Gastrocnemius medialis (tissue), 4 donors: ENCODE measurements at regions not wholly inside any gene's neighbourhood (a gene's known extent, or its start where the extent isn't known, plus 50 kb on each side); places are given as distances from the start of the nearest gene placed in this dataset.

Source experiments
- ATAC-seq, 2 donors: fragments of 150-250 bp; one replicate each; pipeline ENCODE4 v1.9.1; 2016
- DNase-seq, 2 donors: peaks; one replicate each; pipeline ENCODE4 v3.0.0-alpha.2; 2019
- H3K27ac ChIP-seq, 4 donors: fragments of 200-600 bp; sonication (generic); 1 replicate in 1 of 4; 2 replicates in 3 of 4; pipeline ENCODE4 v1.5.1; 2016 to 2018; ENCODE audit warnings: mild to moderate bottlenecking in 2 of 4, moderate library complexity in 1 of 4
- H3K27me3 ChIP-seq, 3 donors: fragments of 200-600 bp; sonication (generic) in 2 of 3; 1 replicate in 1 of 3; 2 replicates in 2 of 3; pipeline versions ENCODE4 v1.5.1 to v1.6.0; 2016 to 2019; ENCODE audit warnings: mild to moderate bottlenecking in 1 of 3, moderate library complexity in 1 of 3
- H3K36me3 ChIP-seq, 2 donors: fragments of 200-600 bp; sonication (generic) in 1 of 2; one replicate each; pipeline ENCODE4 v1.5.1; 2017 to 2018
- H3K4me1 ChIP-seq, 2 donors: fragments of 200-600 bp; sonication (generic) in 1 of 2; one replicate each; pipeline ENCODE4 v1.5.1; 2016 to 2017; ENCODE audit warnings: mild to moderate bottlenecking in 2 of 2
- H3K4me3 ChIP-seq, 4 donors: fragments of 200-600 bp; sonication (generic) in 3 of 4; 1 replicate in 1 of 4; 2 replicates in 3 of 4; pipeline ENCODE4 v1.5.1; 2016 to 2019; ENCODE audit warnings: mild to moderate bottlenecking in 2 of 4
- H3K9me3 ChIP-seq, 3 donors: fragments of 200-600 bp; sonication (generic) in 2 of 3; 1 replicate in 1 of 3; 2 replicates in 2 of 3; pipeline ENCODE4 v1.5.1; 2016 to 2019
- POLR2A ChIP-seq, 2 donors: fragments of 450-650 bp; IDR thresholded peaks; one replicate each; pipeline ENCODE4 v1.6.1; 2017; ENCODE audit warnings: antibody characterized with exemption in 2 of 2, mild to moderate bottlenecking in 2 of 2, moderate library complexity in 2 of 2
- in situ Hi-C, 4 donors: fragments of 200-750 bp; cut with MboI; loops; one replicate each; pipeline versions ENCODE4 v1.15.0 to v1.8.0; 2017; ENCODE audit warnings: low sequenced_read_pairs in 4 of 4
- intact Hi-C: fragments of 100-400 bp; cut with DNase I; formaldehyde crosslinking; loops from one replicate; pipeline ENCODE4 v1.15.1; 2023; ENCODE audit warnings: low total_unique reads
- TF ChIP-seq, protein P1 (sequence below), 5 experiments: fragments of 450-650 bp in 3 of 5; fragments of 200-600 bp in 2 of 5; sonication (generic) in 2 of 5; IDR thresholded peaks in 4 of 5; conservative IDR thresholded peaks in 1 of 5; 1 replicate in 4 of 5; 2 replicates in 1 of 5; pipeline ENCODE4 v1.5.1; 2016 to 2019; ENCODE audit warnings: antibody characterized with exemption in 5 of 5, mild to moderate bottlenecking in 3 of 5, moderate library complexity in 3 of 5

DNA sequence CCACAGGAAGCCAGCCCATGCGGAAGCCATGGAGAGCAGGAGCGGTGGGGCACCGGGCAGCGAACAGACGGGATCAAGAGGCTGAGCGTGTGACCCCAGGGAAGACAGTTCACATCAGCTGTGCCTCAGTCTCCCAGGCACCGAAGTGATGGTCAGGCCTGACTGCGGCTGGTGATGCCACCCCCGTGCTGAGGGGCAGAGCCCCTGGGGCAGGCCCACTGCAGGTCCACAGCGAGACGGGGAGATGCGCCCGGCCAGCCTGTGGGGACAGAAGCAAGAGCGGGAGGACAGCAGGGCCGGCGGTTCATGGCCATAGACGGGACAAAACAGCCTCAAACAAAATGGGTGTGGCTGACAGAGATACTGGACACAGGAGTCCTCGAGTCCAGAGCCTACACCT lies 93.8 kb downstream of the RIPK4 start:
- DNase-seq (no peak), ATAC-seq (no peak)
- H3K27me3 ChIP-seq = no peaks in the 10 kb centered on the region
- no peak overlapping the region for H3K27ac ChIP-seq
- in situ Hi-C loops = loop anchor here in 1 of 4 donors (25.0 kb wide), 1 partner anchor 89 kb away; the partner anchor contains the start of gene RIPK4
- H3K9me3 ChIP-seq = no peaks in the 10 kb centered on the region
- H3K4me1 ChIP-seq = no peaks in the 10 kb centered on the region
- no peak for TF ChIP-seq POLR2A (IDR thresholded peaks at IDR 0.05)
- TF ChIP-seq, protein P1, sequence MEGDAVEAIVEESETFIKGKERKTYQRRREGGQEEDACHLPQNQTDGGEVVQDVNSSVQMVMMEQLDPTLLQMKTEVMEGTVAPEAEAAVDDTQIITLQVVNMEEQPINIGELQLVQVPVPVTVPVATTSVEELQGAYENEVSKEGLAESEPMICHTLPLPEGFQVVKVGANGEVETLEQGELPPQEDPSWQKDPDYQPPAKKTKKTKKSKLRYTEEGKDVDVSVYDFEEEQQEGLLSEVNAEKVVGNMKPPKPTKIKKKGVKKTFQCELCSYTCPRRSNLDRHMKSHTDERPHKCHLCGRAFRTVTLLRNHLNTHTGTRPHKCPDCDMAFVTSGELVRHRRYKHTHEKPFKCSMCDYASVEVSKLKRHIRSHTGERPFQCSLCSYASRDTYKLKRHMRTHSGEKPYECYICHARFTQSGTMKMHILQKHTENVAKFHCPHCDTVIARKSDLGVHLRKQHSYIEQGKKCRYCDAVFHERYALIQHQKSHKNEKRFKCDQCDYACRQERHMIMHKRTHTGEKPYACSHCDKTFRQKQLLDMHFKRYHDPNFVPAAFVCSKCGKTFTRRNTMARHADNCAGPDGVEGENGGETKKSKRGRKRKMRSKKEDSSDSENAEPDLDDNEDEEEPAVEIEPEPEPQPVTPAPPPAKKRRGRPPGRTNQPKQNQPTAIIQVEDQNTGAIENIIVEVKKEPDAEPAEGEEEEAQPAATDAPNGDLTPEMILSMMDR (IDR thresholded peaks at IDR 0.05 in 4 of 5, conservative IDR thresholded peaks at IDR 0.05 in 1 of 5) = no peak
- no peaks in the 10 kb centered on the region for H3K36me3 ChIP-seq
- intact Hi-C loops = no loop called here
- H3K4me3 ChIP-seq = no peak overlapping the region

DNA sequence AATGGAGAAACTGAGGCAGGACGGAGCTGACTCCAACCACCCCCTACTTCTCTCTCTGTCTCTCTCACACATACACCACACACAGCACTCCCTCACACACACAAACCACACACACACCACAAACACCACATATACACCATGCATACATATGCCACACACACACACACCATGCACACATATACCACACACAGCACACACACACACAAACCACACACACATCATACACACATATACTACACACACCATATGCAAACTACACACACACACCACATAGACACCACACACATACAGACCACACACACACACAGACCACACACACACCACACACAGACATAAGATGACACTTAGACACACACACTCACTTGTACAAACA lies 94.3 kb downstream of the RIPK4 start:
- no peak overlapping the region for H3K4me3 ChIP-seq
- no peak for TF ChIP-seq POLR2A (IDR thresholded peaks at IDR 0.05)
- TF ChIP-seq, protein P1 (IDR thresholded peaks at IDR 0.05 in 4 of 5, conservative IDR thresholded peaks at IDR 0.05 in 1 of 5) = no peak
- H3K27ac ChIP-seq = no peak overlapping the region
- no peak for DNase-seq
- H3K36me3 ChIP-seq = no peaks in the 10 kb centered on the region
- no peak for ATAC-seq
- intact Hi-C loops (no loop called here), in situ Hi-C loops (loop anchor here in 1 of 4 donors (25.0 kb wide), 1 partner anchor 90 kb away; the partner anchor contains the start of gene RIPK4)
- no peaks in the 10 kb centered on the region for H3K27me3 ChIP-seq
- H3K4me1 ChIP-seq = no peaks in the 10 kb centered on the region
- H3K9me3 ChIP-seq = no peaks in the 10 kb centered on the region

DNA sequence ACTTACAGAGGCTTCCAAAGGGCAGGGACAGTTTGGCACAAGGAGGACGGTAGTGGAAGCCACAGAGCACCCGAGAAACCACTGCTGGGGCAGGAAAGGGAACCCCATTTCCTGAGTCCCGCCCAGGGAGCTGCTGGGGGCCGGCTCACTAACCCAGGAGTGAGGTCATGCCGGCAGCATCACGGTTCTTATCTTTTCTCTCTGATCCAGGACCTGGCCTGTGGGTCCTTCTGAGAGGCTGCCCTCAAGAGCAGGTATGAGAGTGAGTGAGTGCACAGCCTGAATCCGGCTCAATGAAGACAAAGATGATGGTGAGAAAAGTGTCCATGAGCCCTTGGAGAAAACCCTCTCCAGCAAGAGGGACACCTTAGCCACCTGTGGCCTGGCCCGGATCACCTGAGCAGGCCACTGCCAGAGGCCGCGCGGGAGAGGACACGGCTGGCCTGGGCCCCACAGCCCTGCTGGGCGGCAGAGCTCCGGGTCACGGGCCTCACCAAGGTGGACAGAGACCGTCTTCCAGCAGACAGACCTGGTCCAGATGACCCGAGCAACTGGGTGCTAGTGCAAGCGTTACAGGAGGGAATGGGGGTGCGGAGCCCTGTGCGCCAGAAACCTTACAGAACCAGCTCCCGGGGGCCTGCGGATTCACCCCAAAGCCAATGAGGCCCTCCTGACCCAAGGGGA lies 94.9 kb downstream of the RIPK4 start:
- H3K4me1 ChIP-seq = no peaks in the 10 kb centered on the region
- TF ChIP-seq, protein P1 (IDR thresholded peaks at IDR 0.05 in 4 of 5, conservative IDR thresholded peaks at IDR 0.05 in 1 of 5) = no peak
- TF ChIP-seq POLR2A (IDR thresholded peaks at IDR 0.05) = no peak
- no peak overlapping the region for H3K4me3 ChIP-seq
- intact Hi-C loops = no loop called here
- DNase-seq (no peak), ATAC-seq (no peak)
- no peak overlapping the region for H3K27ac ChIP-seq
- H3K27me3 ChIP-seq = no peaks in the 10 kb centered on the region
- in situ Hi-C loops = loop anchor here in 1 of 4 donors (25.0 kb wide), 1 partner anchor 90 kb away; the partner anchor contains the start of gene RIPK4
- no peaks in the 10 kb centered on the region for H3K9me3 ChIP-seq
- H3K36me3 ChIP-seq = no peaks in the 10 kb centered on the region

DNA sequence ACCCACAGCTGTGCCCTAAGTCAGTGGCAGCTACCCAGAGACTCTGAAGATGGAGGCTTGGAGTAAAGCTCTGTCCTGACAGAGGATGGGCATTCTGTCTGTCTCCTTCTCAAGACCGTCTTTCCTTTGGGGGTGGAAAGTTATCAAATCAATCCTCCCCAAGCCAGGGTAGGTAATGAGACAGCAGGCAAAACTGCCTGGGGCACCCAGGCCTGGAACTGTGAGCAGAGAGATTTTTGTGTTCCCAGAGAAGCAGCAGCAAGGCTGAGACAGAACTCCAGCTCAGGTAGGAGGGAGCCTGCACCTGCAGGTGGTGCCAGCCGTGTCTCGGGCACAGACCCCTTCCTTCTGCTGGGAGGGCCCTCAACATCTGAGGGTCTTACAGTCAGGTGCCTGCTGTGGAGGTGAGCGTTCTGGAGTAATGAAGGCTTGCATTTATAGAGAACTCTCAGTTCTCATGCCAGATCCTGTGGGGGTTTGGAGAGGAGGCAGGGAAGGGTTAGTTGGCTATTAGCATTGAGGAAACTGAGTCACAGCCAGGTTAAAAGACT lies 95.6 kb downstream of the RIPK4 start:
- Histone ChIP-seq H3K9me3 (no peaks in the 10 kb centered on the region), H3K4me3 (no peak overlapping the region), H3K36me3 (no peaks in the 10 kb centered on the region), H3K27ac (no peak overlapping the region), H3K27me3 (no peaks in the 10 kb centered on the region), H3K4me1 (no peaks in the 10 kb centered on the region)
- in situ Hi-C loops = loop anchor here in 1 of 4 donors (25.0 kb wide), 1 partner anchor 91 kb away; the partner anchor contains the start of gene RIPK4
- TF ChIP-seq, protein P1 (IDR thresholded peaks at IDR 0.05 in 4 of 5, conservative IDR thresholded peaks at IDR 0.05 in 1 of 5) = no peak
- TF ChIP-seq POLR2A (IDR thresholded peaks at IDR 0.05) = no peak
- ATAC-seq (no peak), DNase-seq (no peak)
- intact Hi-C loops = no loop called here
